ENCODE measurements at regions not wholly inside any gene's neighbourhood (a gene's known extent, or its start where the extent isn't known, plus 50 kb on each side); places are given as distances from the start of the nearest gene placed in this dataset.

GRCh38 chr7:98778421-98778820 is 91.4 kb downstream of the TMEM130 start:
- no peaks in the 10 kb centered on the region for H3K9me3 Mint-ChIP-seq
- intact Hi-C loops (cut with micrococcal nuclease), result no loop called here
- WGBS (ENCODE audit: insufficient coverage), result 66% methylated on average over 4 of the region's 4 CpGs
- H3K4me1 ChIP-seq (ENCODE audit: control insufficient read depth, insufficient read depth, low read length), result no peaks in the 10 kb centered on the region
- H3K27ac ChIP-seq (ENCODE audit: low read length), result no peak overlapping the region
- peaks cover 0 to 7% of the 10 kb centered on the region in 2 donors for H3K27me3 Mint-ChIP-seq (ENCODE audit: low read depth in 2 of 2)
- H3K4me3 ChIP-seq (ENCODE audit: low read length), result no peak overlapping the region
- H3K4me1 Mint-ChIP-seq, result no peaks in the 10 kb centered on the region
- no peaks in the 10 kb centered on the region for H3K27me3 ChIP-seq (ENCODE audit: control insufficient read depth, insufficient read depth, low read length)
- DNase-seq, result no peak
- ATAC-seq, result no peak
- no peak for TF ChIP-seq CTCF (IDR thresholded peaks at IDR 0.05)
- H3K36me3 Mint-ChIP-seq, result no peaks in the 10 kb centered on the region
- H3K27ac Mint-ChIP-seq, result no peak overlapping the region
- no peaks in the 10 kb centered on the region for H3K9me3 ChIP-seq (ENCODE audit: control insufficient read depth, insufficient read depth, low read length)
- H3K36me3 ChIP-seq (ENCODE audit: control insufficient read depth, insufficient read depth, low read length), result no peaks in the 10 kb centered on the region
- H3K4me3 Mint-ChIP-seq, result no peak overlapping the region

GRCh38 chr7:98779800-98780587 is 89.8 kb downstream of the TMEM130 start:
- DNase-seq, result no peak
- intact Hi-C loops (cut with micrococcal nuclease), result no loop called here
- Histone ChIP-seq H3K27me3 (ENCODE audit: control insufficient read depth, insufficient read depth, low read length) (no peaks in the 10 kb centered on the region), H3K36me3 (ENCODE audit: control insufficient read depth, insufficient read depth, low read length) (no peaks in the 10 kb centered on the region), H3K9me3 (ENCODE audit: control insufficient read depth, insufficient read depth, low read length) (no peaks in the 10 kb centered on the region), H3K4me1 (ENCODE audit: control insufficient read depth, insufficient read depth, low read length) (no peaks in the 10 kb centered on the region), H3K27ac (ENCODE audit: low read length) (no peak overlapping the region), H3K4me3 (ENCODE audit: low read length) (no peak overlapping the region)
- Mint-ChIP-seq H3K9me3 (no peaks in the 10 kb centered on the region), H3K27me3 (ENCODE audit: low read depth in 2 of 2) (peaks cover 0 to 7% of the 10 kb centered on the region in 2 donors), H3K4me3 (no peak overlapping the region), H3K27ac (no peak overlapping the region), H3K4me1 (no peaks in the 10 kb centered on the region), H3K36me3 (no peaks in the 10 kb centered on the region)
- WGBS (ENCODE audit: insufficient coverage), result 77% methylated on average over 20 of the region's 22 CpGs
- ATAC-seq, result no peak
- TF ChIP-seq CTCF (IDR thresholded peaks at IDR 0.05), result no peak

GRCh38 chr7:98784216-98784785 is 85.5 kb downstream of the TMEM130 start:
- 90% methylated on average over 11 of the region's 11 CpGs for WGBS (ENCODE audit: insufficient coverage)
- DNase-seq, result no peak
- no peak for TF ChIP-seq CTCF (IDR thresholded peaks at IDR 0.05)
- no peaks in the 10 kb centered on the region for H3K27me3 ChIP-seq (ENCODE audit: control insufficient read depth, insufficient read depth, low read length)
- no peak overlapping the region for H3K4me3 Mint-ChIP-seq
- no peaks in the 10 kb centered on the region for H3K36me3 ChIP-seq (ENCODE audit: control insufficient read depth, insufficient read depth, low read length)
- no peaks in the 10 kb centered on the region for H3K4me1 Mint-ChIP-seq
- intact Hi-C loops (cut with micrococcal nuclease), result no loop called here
- no peak overlapping the region for H3K27ac Mint-ChIP-seq
- no peaks in the 10 kb centered on the region for H3K9me3 ChIP-seq (ENCODE audit: control insufficient read depth, insufficient read depth, low read length)
- no peaks in the 10 kb centered on the region for H3K4me1 ChIP-seq (ENCODE audit: control insufficient read depth, insufficient read depth, low read length)
- H3K9me3 Mint-ChIP-seq, result no peaks in the 10 kb centered on the region
- H3K27me3 Mint-ChIP-seq (ENCODE audit: low read depth in 2 of 2), result peaks cover 0 to 7% of the 10 kb centered on the region in 2 donors
- H3K36me3 Mint-ChIP-seq, result no peaks in the 10 kb centered on the region
- no peak overlapping the region for H3K27ac ChIP-seq (ENCODE audit: low read length)
- ATAC-seq, result no peak
- H3K4me3 ChIP-seq (ENCODE audit: low read length), result no peak overlapping the region
